Tibial artery (tissue), 4 donors: ENCODE measurements at regions not wholly inside any gene's neighbourhood (a gene's known extent, or its start where the extent isn't known, plus 50 kb on each side); places are given as distances from the start of the nearest gene placed in this dataset.

Experiments used
- DNase-seq, 2 donors: peaks; one replicate each; pipeline ENCODE4 v3.0.0-alpha.2; 2019
- H3K27ac ChIP-seq, 2 donors: fragments of 200-600 bp; sonication (generic) in 1 of 2; 1 replicate in 1 of 2; 2 replicates in 1 of 2; pipeline ENCODE4 v1.5.1; 2018 to 2019; ENCODE audit warnings: mild to moderate bottlenecking in 1 of 2
- H3K27me3 ChIP-seq, 2 donors: fragments of 200-600 bp; sonication (generic) in 1 of 2; one replicate each; pipeline versions ENCODE4 v1.5.1 to v1.6.0; 2016 to 2019
- H3K36me3 ChIP-seq, 3 donors: fragments of 200-600 bp; sonication (generic) in 2 of 3; one replicate each; pipeline ENCODE4 v1.5.1; 2016 to 2019; ENCODE audit warnings: mild to moderate bottlenecking in 2 of 3
- H3K4me1 ChIP-seq, 4 donors: fragments of 200-600 bp; sonication (generic) in 2 of 4; 1 replicate in 3 of 4; 2 replicates in 1 of 4; pipeline ENCODE4 v1.5.1; 2016 to 2019
- H3K4me3 ChIP-seq, 2 donors: fragments of 200-600 bp; sonication (generic) in 1 of 2; 1 replicate in 1 of 2; 2 replicates in 1 of 2; pipeline ENCODE4 v1.5.1; 2018 to 2019; ENCODE audit warnings: mild to moderate bottlenecking in 2 of 2
- H3K9me3 ChIP-seq, 3 donors: fragments of 200-600 bp; sonication (generic) in 1 of 3; one replicate each; pipeline ENCODE4 v1.5.1; 2016 to 2019
- CTCF ChIP-seq, 2 experiments: fragments of 200-600 bp in 1 of 2; fragments of 450-650 bp in 1 of 2; IDR thresholded peaks; one replicate each; pipeline ENCODE4 v1.5.1; 2017 to 2019; ENCODE audit warnings: antibody characterized with exemption in 2 of 2, mild to moderate bottlenecking in 1 of 2, moderate library complexity in 1 of 2
- intact Hi-C: fragments of 100-400 bp; cut with DNase I; formaldehyde crosslinking; loops from one replicate; pipeline ENCODE4 v1.15.0; 2023; ENCODE audit warnings: low total_unique reads

- H3K27me3 ChIP-seq: no peaks in the 10 kb centered on the region
- no peak for TF ChIP-seq CTCF (IDR thresholded peaks at IDR 0.05)
- intact Hi-C loops: loop anchor here (10.0 kb wide), 1 partner anchor 509 kb away; the partner anchor contains the start of gene CITED2
- H3K9me3 ChIP-seq: no peaks in the 10 kb centered on the region
- H3K27ac ChIP-seq: peak overlapping the region in 1 of 2 donors; percentile 62
- no peaks in the 10 kb centered on the region for H3K36me3 ChIP-seq
- peaks cover 0 to 19% (median 17%) of the 10 kb centered on the region in 4 donors for H3K4me1 ChIP-seq
- H3K4me3 ChIP-seq: no peak overlapping the region
- DNase-seq: no peak
Observed at GRCh38 chr6:139883776-139884175, 509.3 kb upstream of the CITED2 start.

GRCh38 chr6:139882977-139883728, 508.7 kb upstream of the CITED2 start:
- no peak for DNase-seq
- H3K27ac ChIP-seq: peak overlapping the region; percentile 46 to 62
- TF ChIP-seq CTCF (IDR thresholded peaks at IDR 0.05): no peak
- no peak overlapping the region for H3K4me3 ChIP-seq
- H3K27me3 ChIP-seq: no peaks in the 10 kb centered on the region
- no peaks in the 10 kb centered on the region for H3K36me3 ChIP-seq
- H3K4me1 ChIP-seq: peaks cover 0 to 19% (median 17%) of the 10 kb centered on the region in 4 donors
- intact Hi-C loops: loop anchor here (10.0 kb wide), 1 partner anchor 508 kb away; the partner anchor contains the start of gene CITED2
- H3K9me3 ChIP-seq: no peaks in the 10 kb centered on the region

- no peak for TF ChIP-seq CTCF (IDR thresholded peaks at IDR 0.05)
- no peaks in the 10 kb centered on the region for H3K36me3 ChIP-seq
- H3K4me1 ChIP-seq: peaks cover 0 to 19% (median 17%) of the 10 kb centered on the region in 4 donors
- intact Hi-C loops: loop anchor here (10.0 kb wide), 1 partner anchor 507 kb away; the partner anchor contains the start of gene CITED2
- no peak for DNase-seq
- H3K27me3 ChIP-seq: no peaks in the 10 kb centered on the region
- peak overlapping the region; percentile 25 to 62 for H3K27ac ChIP-seq
- H3K4me3 ChIP-seq: no peak overlapping the region
- H3K9me3 ChIP-seq: no peaks in the 10 kb centered on the region
Observed at GRCh38 chr6:139882234-139882633, 507.8 kb upstream of the CITED2 start.

- H3K27me3 ChIP-seq: no peaks in the 10 kb centered on the region
- H3K4me1 ChIP-seq: peaks cover 0 to 19% (median 17%) of the 10 kb centered on the region in 4 donors
- intact Hi-C loops: loop anchor here (10.0 kb wide), 1 partner anchor 507 kb away; the partner anchor contains the start of gene CITED2
- peak; percentile 45 to 48 for TF ChIP-seq CTCF (IDR thresholded peaks at IDR 0.05)
- no peak for DNase-seq
- H3K27ac ChIP-seq: peak overlapping the region; percentile 25 to 62
- no peak overlapping the region for H3K4me3 ChIP-seq
- H3K36me3 ChIP-seq: no peaks in the 10 kb centered on the region
- no peaks in the 10 kb centered on the region for H3K9me3 ChIP-seq
Observed at GRCh38 chr6:139881728-139882211, 507.3 kb upstream of the CITED2 start.

- no peak overlapping the region for H3K27ac ChIP-seq
- no peaks in the 10 kb centered on the region for H3K9me3 ChIP-seq
- H3K4me3 ChIP-seq: no peak overlapping the region
- intact Hi-C loops: loop anchor here (10.0 kb wide), 1 partner anchor 506 kb away; the partner anchor contains the start of gene CITED2
- no peaks in the 10 kb centered on the region for H3K36me3 ChIP-seq
- no peak for DNase-seq
- TF ChIP-seq CTCF (IDR thresholded peaks at IDR 0.05): no peak
- peaks cover 0 to 19% (median 17%) of the 10 kb centered on the region in 4 donors for H3K4me1 ChIP-seq
- H3K27me3 ChIP-seq: no peaks in the 10 kb centered on the region
Observed at GRCh38 chr6:139881236-139881635, 506.8 kb upstream of the CITED2 start.
